Bronchial epithelial cell (primary cell): ENCODE measurements at regions not wholly inside any gene's neighbourhood (a gene's known extent, or its start where the extent isn't known, plus 50 kb on each side); places are given as distances from the start of the nearest gene placed in this dataset.

Experiments used
- DNase-seq: peaks from one replicate; pipeline ENCODE4 v3.0.0-alpha.2; 2010; ENCODE audit warnings: low read depth
- FAIRE-seq: peaks from 2 replicates; lab custom pipeline; 2011; peaks lifted over from hg19 to GRCh38; lab: Jason Lieb, UNC
- H3K27me3 ChIP-seq: 2 replicates; pipeline ENCODE4 v1.5.1; 2011; ENCODE audit warnings: low read length; ENCODE audit not compliant: control insufficient read depth, insufficient read depth
- H3K36me3 ChIP-seq: 2 replicates; pipeline ENCODE4 v1.5.1; 2011; ENCODE audit warnings: low read length; ENCODE audit not compliant: control insufficient read depth, insufficient read depth
- H3K4me3 ChIP-seq: 2 replicates; pipeline ENCODE4 v1.5.1; 2011; ENCODE audit warnings: mild to moderate bottlenecking, low read depth, low read length, control low read depth
- TF ChIP-seq, protein P1 (sequence below): IDR thresholded peaks from 2 replicates; pipeline ENCODE4 v1.5.1; 2011; ENCODE audit warnings: mild to moderate bottlenecking, moderate library complexity, low read length, control low read depth, inconsistent platforms; ENCODE audit not compliant: insufficient read depth, severe bottlenecking

- DNase-seq (no peak), FAIRE-seq (peak; percentile 36)
- Histone ChIP-seq H3K27me3 (no peaks in the 10 kb centered on the region), H3K4me3 (no peak overlapping the region), H3K36me3 (no peaks in the 10 kb centered on the region)
- TF ChIP-seq, protein P1, sequence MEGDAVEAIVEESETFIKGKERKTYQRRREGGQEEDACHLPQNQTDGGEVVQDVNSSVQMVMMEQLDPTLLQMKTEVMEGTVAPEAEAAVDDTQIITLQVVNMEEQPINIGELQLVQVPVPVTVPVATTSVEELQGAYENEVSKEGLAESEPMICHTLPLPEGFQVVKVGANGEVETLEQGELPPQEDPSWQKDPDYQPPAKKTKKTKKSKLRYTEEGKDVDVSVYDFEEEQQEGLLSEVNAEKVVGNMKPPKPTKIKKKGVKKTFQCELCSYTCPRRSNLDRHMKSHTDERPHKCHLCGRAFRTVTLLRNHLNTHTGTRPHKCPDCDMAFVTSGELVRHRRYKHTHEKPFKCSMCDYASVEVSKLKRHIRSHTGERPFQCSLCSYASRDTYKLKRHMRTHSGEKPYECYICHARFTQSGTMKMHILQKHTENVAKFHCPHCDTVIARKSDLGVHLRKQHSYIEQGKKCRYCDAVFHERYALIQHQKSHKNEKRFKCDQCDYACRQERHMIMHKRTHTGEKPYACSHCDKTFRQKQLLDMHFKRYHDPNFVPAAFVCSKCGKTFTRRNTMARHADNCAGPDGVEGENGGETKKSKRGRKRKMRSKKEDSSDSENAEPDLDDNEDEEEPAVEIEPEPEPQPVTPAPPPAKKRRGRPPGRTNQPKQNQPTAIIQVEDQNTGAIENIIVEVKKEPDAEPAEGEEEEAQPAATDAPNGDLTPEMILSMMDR, result no peak
Measured at GRCh38 chr10:3008518-3009195, 58.7 kb upstream of the PFKP start.

DNA sequence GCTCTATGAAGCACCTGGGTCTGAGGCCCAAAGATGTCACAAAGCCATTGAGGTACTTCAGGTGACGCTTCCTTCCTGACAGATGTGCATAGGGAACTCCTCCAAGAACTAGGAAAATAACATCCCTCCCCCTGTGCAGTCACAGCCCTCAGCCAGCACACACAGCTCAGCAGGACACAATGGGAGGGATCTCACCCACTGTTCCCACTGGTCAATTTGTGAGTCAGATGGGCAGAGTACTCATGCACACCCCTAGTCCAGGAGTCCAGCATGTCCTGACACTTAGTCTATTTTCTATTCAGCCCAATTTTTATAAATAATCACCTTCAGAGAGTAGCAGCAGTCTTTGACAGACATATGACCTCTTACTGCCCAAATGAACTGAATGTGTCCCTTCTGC, 60.7 kb upstream of the PFKP start:
- no peak for DNase-seq
- no peak overlapping the region for H3K4me3 ChIP-seq
- no peaks in the 10 kb centered on the region for H3K36me3 ChIP-seq
- TF ChIP-seq, protein P1, result no peak
- FAIRE-seq, result no peak
- H3K27me3 ChIP-seq, result no peaks in the 10 kb centered on the region

GRCh38 chr10:3006093-3006492, 61.3 kb upstream of the PFKP start:
- TF ChIP-seq, protein P1, result no peak
- Histone ChIP-seq H3K36me3 (no peaks in the 10 kb centered on the region), H3K4me3 (no peak overlapping the region), H3K27me3 (no peaks in the 10 kb centered on the region)
- DNase-seq (no peak), FAIRE-seq (no peak)

DNA sequence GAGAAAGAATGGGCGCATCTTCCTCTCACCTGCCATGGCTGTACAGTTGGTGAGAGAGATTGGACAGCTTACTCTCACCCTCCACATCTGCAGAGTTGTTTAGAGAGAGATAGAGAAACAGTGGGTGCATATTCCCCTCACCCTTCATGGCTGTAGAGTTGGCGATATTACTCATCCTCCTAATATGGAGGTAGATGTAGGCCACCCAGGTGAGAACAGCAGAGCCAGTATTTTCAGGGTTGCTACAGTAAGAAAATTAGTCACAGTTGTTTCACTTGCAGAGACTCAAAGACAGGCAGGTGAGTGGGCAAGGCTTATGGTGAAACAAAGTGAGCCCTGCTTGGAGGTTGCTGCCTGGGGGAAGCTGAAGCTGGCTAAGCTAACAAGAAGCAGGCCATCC, 65.0 kb upstream of the PFKP start:
- no peaks in the 10 kb centered on the region for H3K27me3 ChIP-seq
- TF ChIP-seq, protein P1, result no peak
- no peak for FAIRE-seq

DNA sequence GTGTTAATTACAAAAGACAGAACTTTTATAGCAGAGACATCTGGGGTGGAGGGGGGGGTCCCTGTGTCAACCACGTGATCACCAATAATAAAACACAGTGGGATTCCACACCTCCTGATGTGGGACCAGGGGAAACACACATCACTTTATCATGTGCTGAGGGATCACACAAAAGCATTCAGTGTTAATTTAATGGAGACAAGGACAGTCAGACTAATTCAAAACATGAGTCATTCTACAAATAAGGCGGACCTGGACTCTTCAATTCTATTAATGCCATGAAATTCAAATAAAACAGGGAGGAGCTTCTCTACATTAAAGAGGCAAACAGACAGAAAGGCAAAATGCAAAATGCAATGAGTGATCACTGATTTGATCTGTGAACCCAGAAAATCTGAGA, 67.3 kb upstream of the PFKP start:
- no peak overlapping the region for H3K4me3 ChIP-seq
- H3K27me3 ChIP-seq, result no peaks in the 10 kb centered on the region
- no peaks in the 10 kb centered on the region for H3K36me3 ChIP-seq
- TF ChIP-seq, protein P1, result no peak
- FAIRE-seq (no peak), DNase-seq (peak; percentile 33)

More for the DNA sequence above, 65.0 kb upstream of the PFKP start:
- Histone ChIP-seq H3K36me3 (no peaks in the 10 kb centered on the region), H3K4me3 (no peak overlapping the region)
- DNase-seq, result no peak
